ENCODE measurements at regions not wholly inside any gene's neighbourhood (a gene's known extent, or its start where the extent isn't known, plus 50 kb on each side); places are given as distances from the start of the nearest gene placed in this dataset.
"Not testable (repeated sequence)": the region's sequence is repeated elsewhere in the genome, so short reads cannot be mapped to it uniquely, and the experiment has no call there.

DNA sequence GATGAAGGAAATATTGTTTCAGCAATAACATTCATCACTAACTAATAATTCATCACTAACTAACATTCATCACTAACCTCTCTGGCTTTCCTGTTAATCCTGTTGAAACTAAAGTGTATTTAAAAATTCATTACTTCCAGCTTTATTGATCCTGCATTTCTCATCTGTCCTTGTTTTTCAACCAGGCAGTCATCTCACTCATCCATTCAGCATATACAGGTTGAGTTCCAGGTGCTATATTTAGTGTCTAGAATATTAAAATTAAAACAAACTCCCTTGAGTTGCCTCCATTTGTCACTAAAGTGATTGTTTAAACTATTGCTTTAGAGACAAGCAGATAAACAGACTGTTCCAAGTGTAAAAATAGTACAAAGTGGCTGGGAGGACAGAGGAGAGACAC is 58.1 kb downstream of the ATXN7L3B start:
- DNase-seq (ENCODE audit: low read depth): no peak
- no peak overlapping the region for H3K4me3 ChIP-seq (ENCODE audit: low read depth, low read length)
- no peak for TF ChIP-seq CTCF (IDR thresholded peaks at IDR 0.05; ENCODE audit: insufficient read depth, low read depth, low read length, missing control alignments)

GRCh38 chr12:74598819-74599218 is 61.2 kb downstream of the ATXN7L3B start:
- no peak overlapping the region for H3K4me3 ChIP-seq (ENCODE audit: low read depth, low read length)
- no peak for DNase-seq (ENCODE audit: low read depth)
- TF ChIP-seq CTCF (IDR thresholded peaks at IDR 0.05; ENCODE audit: insufficient read depth, low read depth, low read length, missing control alignments): no peak

- no peak overlapping the region for H3K4me3 ChIP-seq (ENCODE audit: low read depth, low read length)
- no peak for TF ChIP-seq CTCF (IDR thresholded peaks at IDR 0.05; ENCODE audit: insufficient read depth, low read depth, low read length, missing control alignments)
- DNase-seq (ENCODE audit: low read depth): no peak
These were observed 62.3 kb downstream of the ATXN7L3B start for GRCh38 chr12:74599932-74600331.

DNA sequence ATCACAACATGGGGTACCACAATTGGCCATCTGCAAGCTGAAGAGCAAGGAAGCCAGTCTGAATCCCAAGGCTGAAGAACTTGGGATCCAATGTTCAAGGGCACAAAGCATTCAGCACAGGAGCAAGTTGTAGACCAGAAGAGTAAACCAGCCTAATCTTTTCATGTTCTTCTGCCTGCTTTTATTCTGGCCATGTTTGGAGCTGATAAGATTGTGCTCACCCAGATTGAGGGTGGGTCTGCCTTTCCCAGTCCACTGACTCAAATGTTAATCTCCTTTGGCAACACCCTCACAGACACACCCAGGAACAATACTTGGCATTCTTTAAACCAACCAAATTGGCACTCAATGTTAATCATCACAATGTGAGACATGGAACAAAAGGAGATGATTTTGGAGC is 63.2 kb downstream of the ATXN7L3B start:
- not testable (repeated sequence) for H3K4me3 ChIP-seq (ENCODE audit: low read depth, low read length); DNase-seq (ENCODE audit: low read depth)

DNA sequence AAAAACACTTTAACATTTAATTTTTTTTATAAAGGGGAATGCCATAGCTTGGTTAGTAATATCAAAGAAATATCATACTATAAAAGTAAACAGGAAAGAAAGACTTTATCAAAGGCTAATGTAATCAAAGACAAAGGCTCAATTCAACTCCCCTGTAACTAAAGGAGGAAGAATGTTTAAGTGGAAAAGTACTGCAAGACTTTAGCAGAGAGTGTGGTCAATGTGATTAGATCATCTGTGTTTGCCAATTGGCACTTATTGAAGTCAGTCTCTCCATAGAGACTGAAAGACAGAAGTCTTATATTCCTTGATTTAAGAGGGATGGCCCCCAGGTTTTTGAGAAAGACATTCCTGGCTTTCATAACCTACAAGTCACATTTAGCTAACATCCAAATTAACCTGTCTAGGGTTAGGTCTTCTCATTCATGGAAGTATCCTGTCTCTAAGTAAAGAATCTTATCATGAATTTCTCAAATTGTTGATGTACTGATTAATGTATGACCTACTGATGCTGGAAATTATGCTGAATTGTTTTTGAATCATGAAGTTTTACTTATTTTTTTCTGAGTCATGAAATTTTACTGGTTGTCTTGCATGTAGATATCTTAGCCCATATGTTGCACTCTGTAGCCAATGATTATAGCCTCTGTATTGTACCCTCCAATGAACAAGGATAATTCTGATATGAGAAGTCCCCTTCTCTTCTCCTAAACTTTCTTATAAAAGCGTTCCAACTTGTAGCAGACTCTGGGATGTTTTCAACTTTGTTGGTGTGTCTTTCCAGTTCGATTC is 65.4 kb downstream of the ATXN7L3B start:
- H3K4me3 ChIP-seq (ENCODE audit: low read depth, low read length): no peak overlapping the region
- DNase-seq (ENCODE audit: low read depth): no peak
- no peak for TF ChIP-seq CTCF (IDR thresholded peaks at IDR 0.05; ENCODE audit: insufficient read depth, low read depth, low read length, missing control alignments)

GRCh38 chr12:74608231-74608775 is 70.7 kb downstream of the ATXN7L3B start:
- no peak overlapping the region for H3K4me3 ChIP-seq (ENCODE audit: low read depth, low read length)
- DNase-seq (ENCODE audit: low read depth): no peak

DNA sequence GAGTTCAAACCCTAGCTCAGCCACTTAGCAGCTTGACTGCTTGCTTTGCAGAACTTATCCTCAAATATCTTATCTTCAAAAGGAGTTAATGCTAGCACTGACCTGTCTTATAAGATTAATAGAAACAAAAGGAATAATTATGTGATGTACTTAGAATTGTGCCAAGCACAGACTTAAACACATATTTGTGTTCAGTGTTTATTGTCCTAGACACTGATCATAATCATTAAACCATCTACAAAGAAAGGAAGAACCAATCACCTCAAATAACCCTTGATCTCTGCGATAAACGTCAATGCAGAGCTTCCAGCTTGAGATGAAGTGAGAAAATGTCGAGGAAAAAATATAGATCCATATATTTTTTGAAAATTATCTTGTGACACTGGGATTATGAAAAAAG is 73.1 kb downstream of the ATXN7L3B start:
- TF ChIP-seq CTCF (IDR thresholded peaks at IDR 0.05; ENCODE audit: insufficient read depth, low read depth, low read length, missing control alignments): no peak
- H3K4me3 ChIP-seq (ENCODE audit: low read depth, low read length): no peak overlapping the region
- DNase-seq (ENCODE audit: low read depth): no peak

More at GRCh38 chr12:74608231-74608775, 70.7 kb downstream of the ATXN7L3B start:
- no peak for TF ChIP-seq CTCF (IDR thresholded peaks at IDR 0.05; ENCODE audit: insufficient read depth, low read depth, low read length, missing control alignments)
